GM12878 (cell line): ENCODE measurements at regions not wholly inside any gene's neighbourhood (a gene's known extent, or its start where the extent isn't known, plus 50 kb on each side); places are given as distances from the start of the nearest gene placed in this dataset.

Source experiments
- ATAC-seq: fragments of 200-7000 bp; cut with Tn5 transposase; 3 replicates; pipeline ENCODE4 v1.9.1; 2020; ENCODE audit warnings: mild to moderate bottlenecking, moderate library complexity
- BruUV-seq: library from RNA; stranded (reverse); fragments of 400-500 nt; replicated peaks from 2 replicates; lab custom pipeline; 2021; lab: Mats Ljungman, UMichigan
- CTCF ChIA-PET: fragments of 300-600 bp; sonication (Branson Sonifier 250); formaldehyde crosslinking; extraction: SDS; loops from one replicate; lab custom pipeline; 2021; ENCODE audit warnings: inconsistent platforms; lab: Yijun Ruan, JAX
- POLR2A ChIA-PET: fragments of 350-600 bp; formaldehyde crosslinking; extraction: SDS; loops from one replicate; lab custom pipeline; 2021; ENCODE audit warnings: inconsistent platforms; lab: Charles Lee
- RAD21 ChIA-PET: fragments of 300-600 bp; sonication (Branson Sonifier 250); formaldehyde crosslinking; loops from one replicate; lab custom pipeline; 2023; ENCODE audit warnings: antibody characterized with exemption; ENCODE audit not compliant: unreplicated experiment; lab: Charles Lee
- SMC1A ChIA-PET: fragments of 300-600 bp; sonication (Branson Sonifier 250); formaldehyde crosslinking; loops from one replicate; lab custom pipeline; 2023; ENCODE audit not compliant: unreplicated experiment, uncharacterized antibody; lab: Charles Lee
- DNase-seq: peaks from one replicate; pipeline ENCODE4 v3.0.0-alpha.2; 2011; ENCODE audit warnings: low read depth, low spot score
- FAIRE-seq: peaks from 3 replicates; lab custom pipeline; 2011; peaks lifted over from hg19 to GRCh38; lab: Jason Lieb, UNC
- H2AFZ ChIP-seq: 2 replicates; pipeline ENCODE4 v1.6.0; 2011; ENCODE audit warnings: low read depth, low read length, control low read depth; ENCODE audit not compliant: control insufficient read depth
- H3K27ac ChIP-seq: 2 replicates; pipeline ENCODE4 v1.5.1; 2011; ENCODE audit warnings: control low read depth; ENCODE audit not compliant: control insufficient read depth, insufficient read depth
- H3K27me3 ChIP-seq, 2 experiments: replicated peaks in 1 of 2; 2 replicates each; pipeline versions ENCODE4 v1.6.0 to v1.6.1; 2011; ENCODE audit warnings: low read length in 1 of 2; ENCODE audit not compliant: control insufficient read depth in 2 of 2, insufficient read depth in 2 of 2
- H3K36me3 ChIP-seq, 2 experiments: 2 replicates each; pipeline ENCODE4 v1.5.1; 2011; ENCODE audit warnings: low read length in 1 of 2; ENCODE audit not compliant: control insufficient read depth in 2 of 2, insufficient read depth in 2 of 2
- H3K4me1 ChIP-seq: 2 replicates; pipeline ENCODE4 v1.6.1; 2011; ENCODE audit warnings: mild to moderate bottlenecking, low read length, moderate library complexity, mixed read lengths; ENCODE audit not compliant: control insufficient read depth, insufficient read depth
- H3K4me2 ChIP-seq: 2 replicates; pipeline ENCODE4 v1.6.0; 2011; ENCODE audit warnings: control low read depth; ENCODE audit not compliant: control insufficient read depth, insufficient read depth
- H3K4me3 ChIP-seq: fragments of 200-600 bp; sonication (generic); 2 replicates; pipeline ENCODE4 v1.5.1; 2016
- H3K79me2 ChIP-seq: 2 replicates; pipeline ENCODE4 v1.6.0; 2011; ENCODE audit warnings: low read length; ENCODE audit not compliant: control insufficient read depth, insufficient read depth
- H3K9ac ChIP-seq: 2 replicates; pipeline ENCODE4 v1.8.0; 2011; ENCODE audit warnings: low read length, control low read depth, mixed read lengths; ENCODE audit not compliant: control insufficient read depth, insufficient read depth
- H3K9me3 ChIP-seq: replicated peaks from 3 replicates; pipeline ENCODE4 v1.5.1; 2011; ENCODE audit warnings: mild to moderate bottlenecking, low read length; ENCODE audit not compliant: control insufficient read depth, insufficient read depth
- H4K20me1 ChIP-seq: 2 replicates; pipeline ENCODE4 v1.6.0; 2011; ENCODE audit not compliant: control insufficient read depth, insufficient read depth
- ASH2L ChIP-seq: fragments of 300-600, 200-600 bp; sonication (generic); IDR thresholded peaks from 2 replicates; pipeline ENCODE4 v1.6.1; 2017; ENCODE audit warnings: low read depth, mild to moderate bottlenecking, borderline replicate concordance
- ATF7 ChIP-seq: fragments of 450-650 bp; IDR thresholded peaks from 2 replicates; pipeline ENCODE4 v1.6.1; 2016; ENCODE audit warnings: low read depth, mild to moderate bottlenecking
- CHD4 ChIP-seq: fragments of 200-600 bp; sonication (generic); IDR thresholded peaks from 2 replicates; pipeline ENCODE4 v1.6.1; 2016; ENCODE audit warnings: mild to moderate bottlenecking
- E2F4 ChIP-seq: IDR thresholded peaks from 2 replicates; pipeline ENCODE4 v1.6.1; 2012; ENCODE audit warnings: low read depth, low read length, improper control_type of control experiment
- EED ChIP-seq: sonication (generic); IDR thresholded peaks from 2 replicates; pipeline ENCODE4 v1.6.1; 2016; ENCODE audit warnings: antibody characterized with exemption, low read depth
- FOXM1 ChIP-seq: IDR thresholded peaks from 2 replicates; pipeline ENCODE4 v1.6.1; 2012; ENCODE audit warnings: low read depth, mild to moderate bottlenecking, inconsistent platforms, low read length, moderate library complexity
- GABPA ChIP-seq: IDR thresholded peaks from 2 replicates; pipeline ENCODE4 v1.6.1; 2014; ENCODE audit warnings: antibody characterized with exemption, low read depth, mild to moderate bottlenecking, inconsistent platforms
- IKZF2 ChIP-seq, 2 experiments: fragments of 450-650 bp; IDR thresholded peaks; 2 replicates each; pipeline ENCODE4 v1.6.1; 2017; ENCODE audit warnings: mild to moderate bottlenecking in 2 of 2, moderate library complexity in 2 of 2
- IRF3 ChIP-seq: fragments of 450-650 bp; IDR thresholded peaks from 2 replicates; pipeline ENCODE4 v1.6.1; 2014; ENCODE audit warnings: mild to moderate bottlenecking
- NFYB ChIP-seq: IDR thresholded peaks from 2 replicates; pipeline ENCODE4 v1.6.1; 2011; ENCODE audit warnings: low read depth, mild to moderate bottlenecking, low read length, improper control_type of control experiment, moderate library complexity; ENCODE audit not compliant: insufficient read depth
- PBX3 ChIP-seq: IDR thresholded peaks from 2 replicates; pipeline ENCODE4 v1.6.1; 2011; ENCODE audit warnings: mild to moderate bottlenecking, low read depth, low read length, moderate library complexity; ENCODE audit not compliant: insufficient replicate concordance
- RAD21 ChIP-seq: IDR thresholded peaks from 2 replicates; pipeline ENCODE4 v1.6.1; 2011; ENCODE audit warnings: mild to moderate bottlenecking, low read depth, low read length, moderate library complexity; ENCODE audit not compliant: insufficient read depth
- RUNX3 ChIP-seq: IDR thresholded peaks from 2 replicates; pipeline ENCODE4 v1.6.1; 2012; ENCODE audit warnings: low read length, inconsistent platforms
- SIN3A ChIP-seq: IDR thresholded peaks from 2 replicates; pipeline ENCODE4 v1.6.1; 2012; ENCODE audit warnings: low read depth, low read length, improper control_type of control experiment
- SIX5 ChIP-seq: IDR thresholded peaks from 2 replicates; pipeline ENCODE4 v1.6.1; 2011; ENCODE audit warnings: mild to moderate bottlenecking, low read depth, low read length, moderate library complexity; ENCODE audit not compliant: severe bottlenecking
- USF2 ChIP-seq: IDR thresholded peaks from 2 replicates; pipeline ENCODE4 v1.6.1; 2011; ENCODE audit warnings: low read depth, low read length, improper control_type of control experiment, borderline replicate concordance
- YBX1 ChIP-seq: fragments of 450-650 bp; IDR thresholded peaks from 2 replicates; pipeline ENCODE4 v1.6.1; 2016; ENCODE audit warnings: antibody characterized with exemption
- WGBS: methylation state at CpG from one replicate; pipeline ENCODE4 v1.1.6; 2016; ENCODE audit warnings: low lambda C conversion rate; ENCODE audit not compliant: insufficient replicate concordance, insufficient coverage; ENCODE audit errors: missing lambda C conversion rate; 5-methylcytosine and 5-hydroxymethylcytosine counted together
- in situ Hi-C: fragments of 300-500 bp; cut with MboI; formaldehyde crosslinking; loops from 9 replicates; pipeline ENCODE4 v1.14.3; 2018; ENCODE audit warnings: mixed read lengths
- intact Hi-C: fragments of 100-400 bp; cut with micrococcal nuclease; formaldehyde crosslinking; loops from one replicate; pipeline ENCODE4 v1.14.2; 2022; ENCODE audit not compliant: unreplicated experiment

GRCh38 chr3:145981056-145981455 is 179.9 kb downstream of the PLOD2 start (continued):
- TF ChIP-seq E2F4, result no peak
- no peak for TF ChIP-seq PBX3
- no peak for TF ChIP-seq ASH2L
- no peak for TF ChIP-seq SIN3A
- no peak for TF ChIP-seq CHD4
- no peak for TF ChIP-seq USF2
- TF ChIP-seq IKZF2 (IDR thresholded peaks at IDR 0.05), result no peak
- TF ChIP-seq IRF3, result no peak
- TF ChIP-seq RAD21, result no peak

GRCh38 chr3:145983101-145983500 is 177.9 kb downstream of the PLOD2 start:
- POLR2A ChIA-PET, result no interaction called here
- SMC1A ChIA-PET, result no interaction called here
- DNase-seq (no peak), ATAC-seq (no peak), FAIRE-seq (no peak)
- no peak overlapping the region for H3K9ac ChIP-seq
- no peak overlapping the region for H3K27ac ChIP-seq
- intact Hi-C loops (no loop called here), in situ Hi-C loops (no loop called here)
- no peaks in the 10 kb centered on the region for H3K4me1 ChIP-seq
- BruUV-seq, result no TSS peak
- no peak overlapping the region for H3K4me2 ChIP-seq
- H3K36me3 ChIP-seq, result no peaks in the 10 kb centered on the region
- no peaks in the 10 kb centered on the region for H3K79me2 ChIP-seq
- H4K20me1 ChIP-seq, result no peaks in the 10 kb centered on the region
- RAD21 ChIA-PET, result no interaction called here
- no peak overlapping the region for H3K4me3 ChIP-seq
- H3K27me3 ChIP-seq, result no peaks in the 10 kb centered on the region
- no peak overlapping the region for H2AFZ ChIP-seq
- H3K9me3 ChIP-seq, result no peaks in the 10 kb centered on the region
- TF ChIP-seq SIX5 (no peak), ATF7 (no peak), EED (no peak), NFYB (no peak), YBX1 (no peak), FOXM1 (no peak), GABPA (no peak), RUNX3 (no peak), USF2 (no peak)
- 22% methylated on average over 4 of the region's 4 CpGs for WGBS
- CTCF ChIA-PET, result interaction anchor here (0.6 kb wide), 1 partner anchor 206 kb away, joined by 3 read pairs; no protein-coding TSS in a partner anchor
